ENCODE measurements at regions not wholly inside any gene's neighbourhood (a gene's known extent, or its start where the extent isn't known, plus 50 kb on each side); places are given as distances from the start of the nearest gene placed in this dataset.

GRCh38 chr9:88326936-88327335, 61.3 kb upstream of the SPIN1 start:
- peaks cover 8% of the 10 kb centered on the region for H3K27me3 Mint-ChIP-seq
- POLR2A ChIA-PET = no interaction called here
- peaks cover 8% of the 10 kb centered on the region for H3K9me3 Mint-ChIP-seq
- CTCF ChIA-PET = no interaction called here
- no peak for DNase-seq
- H3K4me1 Mint-ChIP-seq = peaks cover 43% of the 10 kb centered on the region
- H3K4me3 Mint-ChIP-seq = no peak overlapping the region
- no peak overlapping the region for H3K27ac Mint-ChIP-seq
- peaks cover 13% of the 10 kb centered on the region for H3K36me3 Mint-ChIP-seq (ENCODE audit: low read depth)

GRCh38 chr9:88326015-88326414, 62.2 kb upstream of the SPIN1 start:
- peaks cover 10% of the 10 kb centered on the region for H3K9me3 Mint-ChIP-seq
- POLR2A ChIA-PET = interaction anchor here (1.2 kb wide), 1 partner anchor 22 kb away, joined by 3 read pairs; no protein-coding TSS in a partner anchor
- H3K36me3 Mint-ChIP-seq (ENCODE audit: low read depth) = peaks cover 13% of the 10 kb centered on the region
- no peak overlapping the region for H3K4me3 Mint-ChIP-seq
- H3K27ac Mint-ChIP-seq = no peak overlapping the region
- H3K4me1 Mint-ChIP-seq = peaks cover 49% of the 10 kb centered on the region
- peaks cover 8% of the 10 kb centered on the region for H3K27me3 Mint-ChIP-seq
- no peak for DNase-seq
- CTCF ChIA-PET = interaction anchor here (0.6 kb wide), 1 partner anchor 86 kb away, joined by 3 read pairs; no protein-coding TSS in a partner anchor

GRCh38 chr9:88322906-88323566, 65.2 kb upstream of the SPIN1 start:
- DNase-seq = peak; percentile 82
- ChIA-PET CTCF (interaction anchor here (1.4 kb wide), 1 partner anchor 19 kb away, joined by 6 read pairs; no protein-coding TSS in a partner anchor), POLR2A (interaction anchor here (0.7 to 2.3 kb wide), 3 partner anchors 10 to 19 kb away, joined by 3 to 32 read pairs (median 7); no protein-coding TSS in a partner anchor)
- Mint-ChIP-seq H3K4me1 (peaks cover 58% of the 10 kb centered on the region), H3K36me3 (ENCODE audit: low read depth) (peaks cover 13% of the 10 kb centered on the region), H3K4me3 (peak overlapping the region; percentile 15), H3K27me3 (peaks cover 8% of the 10 kb centered on the region), H3K9me3 (peaks cover 9% of the 10 kb centered on the region), H3K27ac (peak overlapping the region; percentile 90)

GRCh38 chr9:88321764-88322163, 66.5 kb upstream of the SPIN1 start:
- peak overlapping the region; percentile 90 for H3K27ac Mint-ChIP-seq
- POLR2A ChIA-PET = interaction anchor here (2.3 kb wide), 1 partner anchor 9 kb away, joined by 7 read pairs; no protein-coding TSS in a partner anchor

GRCh38 chr9:88320748-88321415, 67.4 kb upstream of the SPIN1 start:
- CTCF ChIA-PET = no interaction called here
- Mint-ChIP-seq H3K36me3 (ENCODE audit: low read depth) (peaks cover 11% of the 10 kb centered on the region), H3K4me1 (peaks cover 46% of the 10 kb centered on the region), H3K27me3 (no peaks in the 10 kb centered on the region), H3K4me3 (no peak overlapping the region), H3K9me3 (peaks cover 7% of the 10 kb centered on the region), H3K27ac (no peak overlapping the region)
- DNase-seq = no peak
- POLR2A ChIA-PET = interaction anchor here (0.7 kb wide), 1 partner anchor 17 kb away, joined by 3 read pairs; no protein-coding TSS in a partner anchor

More at GRCh38 chr9:88321764-88322163, 66.5 kb upstream of the SPIN1 start:
- Mint-ChIP-seq H3K9me3 (peaks cover 8% of the 10 kb centered on the region), H3K27me3 (peaks cover 3% of the 10 kb centered on the region), H3K36me3 (ENCODE audit: low read depth) (peaks cover 11% of the 10 kb centered on the region), H3K4me1 (peaks cover 53% of the 10 kb centered on the region), H3K4me3 (no peak overlapping the region)
- no peak for DNase-seq
- CTCF ChIA-PET = no interaction called here

- Mint-ChIP-seq H3K27ac (peak overlapping the region; percentile 49), H3K27me3 (no peaks in the 10 kb centered on the region), H3K36me3 (ENCODE audit: low read depth) (peaks cover 11% of the 10 kb centered on the region), H3K4me1 (peaks cover 47% of the 10 kb centered on the region), H3K9me3 (peaks cover 7% of the 10 kb centered on the region), H3K4me3 (no peak overlapping the region)
- ChIA-PET CTCF (no interaction called here), POLR2A (interaction anchor here (0.7 kb wide), 1 partner anchor 16 kb away, joined by 3 read pairs; no protein-coding TSS in a partner anchor)
- DNase-seq = no peak
These were observed 68.1 kb upstream of the SPIN1 start for GRCh38 chr9:88319936-88320747.

- no peak for DNase-seq
These were observed 74.7 kb upstream of the SPIN1 start for GRCh38 chr9:88313364-88314220.

GRCh38 chr9:88312517-88313103, 75.6 kb upstream of the SPIN1 start:
- H3K27ac Mint-ChIP-seq = peak overlapping the region; percentile 50
- no peaks in the 10 kb centered on the region for H3K36me3 Mint-ChIP-seq (ENCODE audit: low read depth)
- CTCF ChIA-PET = interaction anchor here (1.8 kb wide), 1 partner anchor 9 kb away, joined by 4 read pairs; no protein-coding TSS in a partner anchor
- H3K27me3 Mint-ChIP-seq = no peaks in the 10 kb centered on the region
- no peaks in the 10 kb centered on the region for H3K9me3 Mint-ChIP-seq
- POLR2A ChIA-PET = interaction anchor here (1.7 to 2.5 kb wide), 2 partner anchors 9 to 10 kb away, joined by 7 to 11 read pairs; no protein-coding TSS in a partner anchor
- no peak overlapping the region for H3K4me3 Mint-ChIP-seq
- no peak for DNase-seq
- H3K4me1 Mint-ChIP-seq = peaks cover 36% of the 10 kb centered on the region

More at GRCh38 chr9:88313364-88314220, 74.7 kb upstream of the SPIN1 start:
- Mint-ChIP-seq H3K9me3 (no peaks in the 10 kb centered on the region), H3K27ac (no peak overlapping the region), H3K36me3 (ENCODE audit: low read depth) (no peaks in the 10 kb centered on the region), H3K27me3 (no peaks in the 10 kb centered on the region), H3K4me3 (no peak overlapping the region), H3K4me1 (peaks cover 36% of the 10 kb centered on the region)
- POLR2A ChIA-PET = interaction anchor here (1.7 to 2.5 kb wide), 2 partner anchors 9 kb away, joined by 7 to 11 read pairs; no protein-coding TSS in a partner anchor
- CTCF ChIA-PET = interaction anchor here (1.8 kb wide), 1 partner anchor 10 kb away, joined by 4 read pairs; no protein-coding TSS in a partner anchor

- DNase-seq = no peak
- Mint-ChIP-seq H3K27me3 (peaks cover 3% of the 10 kb centered on the region), H3K4me1 (peaks cover 39% of the 10 kb centered on the region), H3K4me3 (no peak overlapping the region), H3K9me3 (no peaks in the 10 kb centered on the region), H3K36me3 (ENCODE audit: low read depth) (peaks cover 3% of the 10 kb centered on the region), H3K27ac (peak overlapping the region; percentile 50)
- ChIA-PET CTCF (interaction anchor here (0.8 kb wide), 1 partner anchor 46 kb away, joined by 4 read pairs; no protein-coding TSS in a partner anchor), POLR2A (interaction anchor here (1.7 to 2.5 kb wide), 2 partner anchors 8 to 11 kb away, joined by 7 to 11 read pairs; no protein-coding TSS in a partner anchor)
These were observed 76.2 kb upstream of the SPIN1 start for GRCh38 chr9:88312045-88312444.

GRCh38 chr9:88310310-88310980, 77.8 kb upstream of the SPIN1 start:
- CTCF ChIA-PET = no interaction called here
- peaks cover 8% of the 10 kb centered on the region for H3K27me3 Mint-ChIP-seq

GRCh38 chr9:88308831-88309560, 79.2 kb upstream of the SPIN1 start:
- no peak overlapping the region for H3K27ac Mint-ChIP-seq
- ChIA-PET CTCF (no interaction called here), POLR2A (no interaction called here)
- no peaks in the 10 kb centered on the region for H3K9me3 Mint-ChIP-seq
- no peak for DNase-seq
- H3K4me3 Mint-ChIP-seq = no peak overlapping the region
- H3K36me3 Mint-ChIP-seq (ENCODE audit: low read depth) = peaks cover 14% of the 10 kb centered on the region
- H3K4me1 Mint-ChIP-seq = peaks cover 54% of the 10 kb centered on the region
- peaks cover 8% of the 10 kb centered on the region for H3K27me3 Mint-ChIP-seq

More at GRCh38 chr9:88310310-88310980, 77.8 kb upstream of the SPIN1 start:
- POLR2A ChIA-PET = interaction anchor here (0.7 to 0.8 kb wide), 2 partner anchors 13 to 827 kb away, joined by 3 read pairs; no protein-coding TSS in a partner anchor
- H3K4me3 Mint-ChIP-seq = no peak overlapping the region
- H3K4me1 Mint-ChIP-seq = peaks cover 41% of the 10 kb centered on the region
- H3K9me3 Mint-ChIP-seq = no peaks in the 10 kb centered on the region
- DNase-seq = no peak
- H3K27ac Mint-ChIP-seq = no peak overlapping the region
- H3K36me3 Mint-ChIP-seq (ENCODE audit: low read depth) = peaks cover 9% of the 10 kb centered on the region
